ENCODE measurements at regions not wholly inside any gene's neighbourhood (a gene's known extent, or its start where the extent isn't known, plus 50 kb on each side); places are given as distances from the start of the nearest gene placed in this dataset.
A peak's percentile ranks its signal among the peaks of the same experiment; 100 is the strongest.

DNA sequence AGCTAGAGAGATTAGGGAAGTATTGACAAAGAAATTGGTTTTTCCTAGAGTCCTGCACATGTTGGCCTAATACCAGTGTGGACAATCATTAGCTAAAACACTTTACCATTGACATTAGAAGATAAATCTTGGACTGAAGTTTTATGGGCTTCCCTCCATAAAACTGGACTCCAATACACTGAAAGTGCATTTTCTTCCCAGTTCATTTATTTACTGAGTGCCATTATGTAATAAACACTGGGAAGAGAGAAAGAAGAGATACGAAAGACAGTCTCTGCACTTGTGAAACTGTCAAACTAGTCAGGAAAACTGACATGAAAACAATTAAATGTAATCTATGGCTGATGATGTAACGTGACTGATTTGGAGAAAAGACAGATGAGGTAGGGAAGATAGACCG lies 539.3 kb downstream of the ZNF608 start:
- POLR2A ChIA-PET = no interaction called here
- Histone ChIP-seq H3K9me3 (ENCODE audit: control insufficient read depth, insufficient read depth, low read depth, low read length) (no peaks in the 10 kb centered on the region; the same call in none of the 2 replicates), H3K4me3 (ENCODE audit: low read depth, low read length) (no peak overlapping the region), H3K4me1 (ENCODE audit: control insufficient read depth, insufficient read depth, low read length) (no peaks in the 10 kb centered on the region), H3K36me3 (ENCODE audit: control insufficient read depth in 2 of 2, insufficient read depth in 1 of 2, low read length in 2 of 2) (no peaks in the 10 kb centered on the region), H3K27ac (ENCODE audit: extremely low read depth, low read depth, low read length) (no peak overlapping the region)
- no peak for TF ChIP-seq TCF7L2 (IDR thresholded peaks at IDR 0.05; ENCODE audit: borderline replicate concordance, low read depth, low read length)
- peak; percentile 72 for TF ChIP-seq ZNF843 (tag by site-specific recombination; IDR thresholded peaks at IDR 0.05)
- no peak for TF ChIP-seq ZNF239 (tag by site-specific recombination; IDR thresholded peaks at IDR 0.05)
- TF ChIP-seq, protein P1, sequence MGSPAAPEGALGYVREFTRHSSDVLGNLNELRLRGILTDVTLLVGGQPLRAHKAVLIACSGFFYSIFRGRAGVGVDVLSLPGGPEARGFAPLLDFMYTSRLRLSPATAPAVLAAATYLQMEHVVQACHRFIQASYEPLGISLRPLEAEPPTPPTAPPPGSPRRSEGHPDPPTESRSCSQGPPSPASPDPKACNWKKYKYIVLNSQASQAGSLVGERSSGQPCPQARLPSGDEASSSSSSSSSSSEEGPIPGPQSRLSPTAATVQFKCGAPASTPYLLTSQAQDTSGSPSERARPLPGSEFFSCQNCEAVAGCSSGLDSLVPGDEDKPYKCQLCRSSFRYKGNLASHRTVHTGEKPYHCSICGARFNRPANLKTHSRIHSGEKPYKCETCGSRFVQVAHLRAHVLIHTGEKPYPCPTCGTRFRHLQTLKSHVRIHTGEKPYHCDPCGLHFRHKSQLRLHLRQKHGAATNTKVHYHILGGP (tag by site-specific recombination; IDR thresholded peaks at IDR 0.05) = peak; percentile 65
- peak; percentile 37; the same call in 1 of the 2 replicates for TF ChIP-seq KLF16 (tag by site-specific recombination; IDR thresholded peaks at IDR 0.05)
- TF ChIP-seq, protein P2, sequence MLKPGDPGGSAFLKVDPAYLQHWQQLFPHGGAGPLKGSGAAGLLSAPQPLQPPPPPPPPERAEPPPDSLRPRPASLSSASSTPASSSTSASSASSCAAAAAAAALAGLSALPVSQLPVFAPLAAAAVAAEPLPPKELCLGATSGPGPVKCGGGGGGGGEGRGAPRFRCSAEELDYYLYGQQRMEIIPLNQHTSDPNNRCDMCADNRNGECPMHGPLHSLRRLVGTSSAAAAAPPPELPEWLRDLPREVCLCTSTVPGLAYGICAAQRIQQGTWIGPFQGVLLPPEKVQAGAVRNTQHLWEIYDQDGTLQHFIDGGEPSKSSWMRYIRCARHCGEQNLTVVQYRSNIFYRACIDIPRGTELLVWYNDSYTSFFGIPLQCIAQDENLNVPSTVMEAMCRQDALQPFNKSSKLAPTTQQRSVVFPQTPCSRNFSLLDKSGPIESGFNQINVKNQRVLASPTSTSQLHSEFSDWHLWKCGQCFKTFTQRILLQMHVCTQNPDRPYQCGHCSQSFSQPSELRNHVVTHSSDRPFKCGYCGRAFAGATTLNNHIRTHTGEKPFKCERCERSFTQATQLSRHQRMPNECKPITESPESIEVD (tag by site-specific recombination; IDR thresholded peaks at IDR 0.05) = peak; percentile 64
- no peak for TF ChIP-seq ZNF169 (tag by site-specific recombination; IDR thresholded peaks at IDR 0.05)
- peak; percentile 65 for TF ChIP-seq FEZF1 (tag by site-specific recombination; IDR thresholded peaks at IDR 0.05)
- TF ChIP-seq ZNF600 (tag by site-specific recombination; IDR thresholded peaks at IDR 0.05) = no peak
- TF ChIP-seq, protein P3, sequence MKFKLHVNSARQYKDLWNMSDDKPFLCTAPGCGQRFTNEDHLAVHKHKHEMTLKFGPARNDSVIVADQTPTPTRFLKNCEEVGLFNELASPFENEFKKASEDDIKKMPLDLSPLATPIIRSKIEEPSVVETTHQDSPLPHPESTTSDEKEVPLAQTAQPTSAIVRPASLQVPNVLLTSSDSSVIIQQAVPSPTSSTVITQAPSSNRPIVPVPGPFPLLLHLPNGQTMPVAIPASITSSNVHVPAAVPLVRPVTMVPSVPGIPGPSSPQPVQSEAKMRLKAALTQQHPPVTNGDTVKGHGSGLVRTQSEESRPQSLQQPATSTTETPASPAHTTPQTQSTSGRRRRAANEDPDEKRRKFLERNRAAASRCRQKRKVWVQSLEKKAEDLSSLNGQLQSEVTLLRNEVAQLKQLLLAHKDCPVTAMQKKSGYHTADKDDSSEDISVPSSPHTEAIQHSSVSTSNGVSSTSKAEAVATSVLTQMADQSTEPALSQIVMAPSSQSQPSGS (tag by site-specific recombination; IDR thresholded peaks at IDR 0.05; ENCODE audit: low read depth) = peak; percentile 41; the same call in 1 of the 2 replicates
- TF ChIP-seq, protein P4, sequence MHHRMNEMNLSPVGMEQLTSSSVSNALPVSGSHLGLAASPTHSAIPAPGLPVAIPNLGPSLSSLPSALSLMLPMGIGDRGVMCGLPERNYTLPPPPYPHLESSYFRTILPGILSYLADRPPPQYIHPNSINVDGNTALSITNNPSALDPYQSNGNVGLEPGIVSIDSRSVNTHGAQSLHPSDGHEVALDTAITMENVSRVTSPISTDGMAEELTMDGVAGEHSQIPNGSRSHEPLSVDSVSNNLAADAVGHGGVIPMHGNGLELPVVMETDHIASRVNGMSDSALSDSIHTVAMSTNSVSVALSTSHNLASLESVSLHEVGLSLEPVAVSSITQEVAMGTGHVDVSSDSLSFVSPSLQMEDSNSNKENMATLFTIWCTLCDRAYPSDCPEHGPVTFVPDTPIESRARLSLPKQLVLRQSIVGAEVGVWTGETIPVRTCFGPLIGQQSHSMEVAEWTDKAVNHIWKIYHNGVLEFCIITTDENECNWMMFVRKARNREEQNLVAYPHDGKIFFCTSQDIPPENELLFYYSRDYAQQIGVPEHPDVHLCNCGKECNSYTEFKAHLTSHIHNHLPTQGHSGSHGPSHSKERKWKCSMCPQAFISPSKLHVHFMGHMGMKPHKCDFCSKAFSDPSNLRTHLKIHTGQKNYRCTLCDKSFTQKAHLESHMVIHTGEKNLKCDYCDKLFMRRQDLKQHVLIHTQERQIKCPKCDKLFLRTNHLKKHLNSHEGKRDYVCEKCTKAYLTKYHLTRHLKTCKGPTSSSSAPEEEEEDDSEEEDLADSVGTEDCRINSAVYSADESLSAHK (tag by site-specific recombination; IDR thresholded peaks at IDR 0.05) = peak; percentile 58; the same call in 1 of the 2 replicates
- CTCF ChIA-PET = no interaction called here

DNA sequence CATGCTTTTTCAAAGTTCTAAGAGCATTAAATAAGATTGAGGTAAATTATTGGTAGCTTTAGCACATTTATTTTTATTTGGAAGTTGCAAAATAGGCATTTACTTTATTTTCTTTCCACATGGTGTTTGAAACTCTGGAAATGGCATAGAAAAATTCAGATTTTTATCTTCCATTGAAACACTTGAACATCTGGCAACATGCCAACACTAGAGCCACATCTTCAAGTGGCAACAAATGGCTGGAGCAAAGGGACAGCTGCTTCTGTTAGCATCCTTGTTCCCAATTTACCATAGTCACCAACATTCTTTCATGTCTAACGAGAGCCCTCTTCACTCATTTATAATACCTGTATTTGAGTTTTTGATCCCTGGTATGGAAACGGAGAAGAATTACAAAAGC lies 539.9 kb downstream of the ZNF608 start:
- Histone ChIP-seq H3K9me3 (ENCODE audit: control insufficient read depth, insufficient read depth, low read depth, low read length) (no peaks in the 10 kb centered on the region; the same call in none of the 2 replicates), H3K36me3 (ENCODE audit: control insufficient read depth in 2 of 2, insufficient read depth in 1 of 2, low read length in 2 of 2) (no peaks in the 10 kb centered on the region), H3K27ac (ENCODE audit: extremely low read depth, low read depth, low read length) (no peak overlapping the region), H3K4me1 (ENCODE audit: control insufficient read depth, insufficient read depth, low read length) (no peaks in the 10 kb centered on the region), H3K4me3 (ENCODE audit: low read depth, low read length) (no peak overlapping the region)
- ChIA-PET POLR2A (no interaction called here), CTCF (no interaction called here)
- TF ChIP-seq ZNF792 (tag by site-specific recombination; IDR thresholded peaks at IDR 0.05) (no peak), ZNF664 (tag by site-specific recombination; IDR thresholded peaks at IDR 0.05) (no peak), ZNF175 (tag by site-specific recombination; IDR thresholded peaks at IDR 0.05) (no peak), ZNF121 (tag by site-specific recombination; IDR thresholded peaks at IDR 0.05) (no peak), ZNF544 (tag by site-specific recombination; IDR thresholded peaks at IDR 0.05) (0 out of 2 replicates have a peak, but pooled peaks have one; percentile 63), ZNF549 (tag by site-specific recombination; IDR thresholded peaks at IDR 0.05) (peak; percentile 65; the same call in 1 of the 2 replicates), KLF16 (tag by site-specific recombination; IDR thresholded peaks at IDR 0.05) (no peak), KLF1 (tag by site-specific recombination; IDR thresholded peaks at IDR 0.05) (no peak), MZF1 (tag by site-specific recombination; IDR thresholded peaks at IDR 0.05; ENCODE audit: borderline replicate concordance) (no peak), ZBTB1 (tag by site-specific recombination; IDR thresholded peaks at IDR 0.05) (no peak), MYNN (tag by site-specific recombination; IDR thresholded peaks at IDR 0.05; ENCODE audit: borderline replicate concordance) (no peak), ZNF248 (tag by site-specific recombination; IDR thresholded peaks at IDR 0.05) (no peak)
- TF ChIP-seq, protein P1 (tag by site-specific recombination; IDR thresholded peaks at IDR 0.05) = peak; percentile 14; the same call in 1 of the 2 replicates
- TF ChIP-seq, protein P5, sequence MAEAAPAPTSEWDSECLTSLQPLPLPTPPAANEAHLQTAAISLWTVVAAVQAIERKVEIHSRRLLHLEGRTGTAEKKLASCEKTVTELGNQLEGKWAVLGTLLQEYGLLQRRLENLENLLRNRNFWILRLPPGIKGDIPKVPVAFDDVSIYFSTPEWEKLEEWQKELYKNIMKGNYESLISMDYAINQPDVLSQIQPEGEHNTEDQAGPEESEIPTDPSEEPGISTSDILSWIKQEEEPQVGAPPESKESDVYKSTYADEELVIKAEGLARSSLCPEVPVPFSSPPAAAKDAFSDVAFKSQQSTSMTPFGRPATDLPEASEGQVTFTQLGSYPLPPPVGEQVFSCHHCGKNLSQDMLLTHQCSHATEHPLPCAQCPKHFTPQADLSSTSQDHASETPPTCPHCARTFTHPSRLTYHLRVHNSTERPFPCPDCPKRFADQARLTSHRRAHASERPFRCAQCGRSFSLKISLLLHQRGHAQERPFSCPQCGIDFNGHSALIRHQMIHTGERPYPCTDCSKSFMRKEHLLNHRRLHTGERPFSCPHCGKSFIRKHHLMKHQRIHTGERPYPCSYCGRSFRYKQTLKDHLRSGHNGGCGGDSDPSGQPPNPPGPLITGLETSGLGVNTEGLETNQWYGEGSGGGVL (tag by site-specific recombination; IDR thresholded peaks at IDR 0.05) = no peak

Measured in HEK293 (cell line).